Adipocyte (in vitro differentiated cells): ENCODE measurements at regions not wholly inside any gene's neighbourhood (a gene's known extent, or its start where the extent isn't known, plus 50 kb on each side); places are given as distances from the start of the nearest gene placed in this dataset.

ENCODE experiments used
- DNase-seq: peaks from one replicate; pipeline ENCODE4 v3.0.0-alpha.2; 2015; ENCODE audit warnings: low read depth
- H3K27me3 ChIP-seq: replicated peaks from 2 replicates; pipeline ENCODE4 v1.7.0; 2013; ENCODE audit warnings: mild to moderate bottlenecking, low read length, moderate library complexity; ENCODE audit not compliant: control insufficient read depth, insufficient read depth
- H3K36me3 ChIP-seq: 2 replicates; pipeline ENCODE4 v1.7.0; 2013; ENCODE audit warnings: low read length, mild to moderate bottlenecking, moderate library complexity; ENCODE audit not compliant: control insufficient read depth, insufficient read depth, severe bottlenecking
- H3K4me1 ChIP-seq: 2 replicates; pipeline ENCODE4 v1.7.0; 2013; ENCODE audit warnings: mild to moderate bottlenecking, low read length, moderate library complexity; ENCODE audit not compliant: control insufficient read depth, insufficient read depth
- H3K4me3 ChIP-seq: 2 replicates; pipeline ENCODE4 v1.7.0; 2013; ENCODE audit warnings: mild to moderate bottlenecking, low read length, moderate library complexity
- H3K9ac ChIP-seq: 2 replicates; pipeline ENCODE4 v1.7.0; 2013; ENCODE audit warnings: mild to moderate bottlenecking, low read length, moderate library complexity
- H3K9me3 ChIP-seq: 2 replicates; pipeline ENCODE4 v1.7.0; 2013; ENCODE audit warnings: mild to moderate bottlenecking, low read length, moderate library complexity; ENCODE audit not compliant: control insufficient read depth

DNA sequence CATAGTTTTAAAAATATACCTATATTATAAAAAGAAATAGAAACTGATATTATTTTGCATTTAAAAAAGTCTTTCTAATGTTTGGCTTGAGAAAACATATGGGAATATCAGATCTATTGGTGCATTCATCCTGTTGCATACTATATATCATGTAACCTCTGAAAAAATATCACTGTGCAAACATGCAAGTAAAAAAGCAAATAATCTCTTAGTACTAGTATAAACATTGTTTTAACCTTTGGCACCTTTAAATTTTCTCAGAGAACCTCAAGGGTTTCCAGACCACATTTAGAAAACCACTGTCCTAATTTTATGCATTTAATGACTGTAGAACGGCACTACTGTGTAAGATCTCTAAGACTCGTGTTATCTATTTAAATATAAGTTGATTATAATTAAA is 416.8 kb downstream of the LRFN5 start:
- Histone ChIP-seq H3K27me3 (no peaks in the 10 kb centered on the region), H3K4me3 (no peak overlapping the region), H3K36me3 (no peaks in the 10 kb centered on the region), H3K9ac (no peak overlapping the region), H3K4me1 (no peaks in the 10 kb centered on the region), H3K9me3 (no peaks in the 10 kb centered on the region)
- no peak for DNase-seq

DNA sequence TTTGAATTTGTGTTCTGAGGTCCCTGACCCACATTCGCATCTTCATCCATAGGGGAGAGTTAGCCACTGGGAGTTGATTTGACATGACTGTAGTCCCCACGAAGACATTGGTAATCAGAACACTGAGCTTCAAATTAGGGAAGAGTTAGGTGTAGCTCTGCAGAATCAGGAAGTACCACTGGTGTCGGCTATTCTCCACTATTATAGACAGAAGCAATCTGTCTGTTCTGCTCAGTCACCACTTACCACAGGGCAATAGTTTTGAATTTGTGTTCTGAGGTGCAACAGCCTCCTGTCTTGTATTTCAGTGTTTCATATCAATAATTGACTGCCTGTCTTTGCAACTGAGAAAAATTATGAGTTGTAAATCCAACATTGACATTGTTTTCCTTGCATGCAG is 407.6 kb downstream of the LRFN5 start:
- no peaks in the 10 kb centered on the region for H3K9me3 ChIP-seq

DNA sequence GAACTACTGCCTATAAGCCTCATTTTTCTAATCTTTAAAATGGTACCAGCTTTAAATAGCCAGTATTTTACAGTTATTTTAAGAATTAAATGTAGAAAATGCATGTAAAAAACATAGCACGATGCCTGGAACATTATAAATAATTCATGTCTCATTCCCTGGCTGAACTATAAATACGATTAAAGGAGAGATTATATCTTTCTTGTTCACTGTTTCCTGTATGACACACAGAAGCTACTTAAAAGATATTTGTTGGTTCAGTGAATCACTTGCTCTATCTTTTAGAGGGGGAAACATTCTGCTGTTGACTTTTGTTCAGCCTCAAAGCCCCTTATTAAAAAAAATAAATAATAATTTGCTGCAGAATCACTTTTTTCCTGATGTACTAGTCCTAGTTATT is 406.9 kb downstream of the LRFN5 start:
- Histone ChIP-seq H3K9me3 (no peaks in the 10 kb centered on the region), H3K36me3 (no peaks in the 10 kb centered on the region), H3K4me3 (no peak overlapping the region), H3K9ac (no peak overlapping the region), H3K4me1 (no peaks in the 10 kb centered on the region), H3K27me3 (no peaks in the 10 kb centered on the region)
- DNase-seq, result no peak

More for the DNA sequence above, 407.6 kb downstream of the LRFN5 start:
- Histone ChIP-seq H3K27me3 (no peaks in the 10 kb centered on the region), H3K9ac (no peak overlapping the region), H3K4me3 (no peak overlapping the region), H3K4me1 (no peaks in the 10 kb centered on the region), H3K36me3 (no peaks in the 10 kb centered on the region)
- DNase-seq, result no peak

DNA sequence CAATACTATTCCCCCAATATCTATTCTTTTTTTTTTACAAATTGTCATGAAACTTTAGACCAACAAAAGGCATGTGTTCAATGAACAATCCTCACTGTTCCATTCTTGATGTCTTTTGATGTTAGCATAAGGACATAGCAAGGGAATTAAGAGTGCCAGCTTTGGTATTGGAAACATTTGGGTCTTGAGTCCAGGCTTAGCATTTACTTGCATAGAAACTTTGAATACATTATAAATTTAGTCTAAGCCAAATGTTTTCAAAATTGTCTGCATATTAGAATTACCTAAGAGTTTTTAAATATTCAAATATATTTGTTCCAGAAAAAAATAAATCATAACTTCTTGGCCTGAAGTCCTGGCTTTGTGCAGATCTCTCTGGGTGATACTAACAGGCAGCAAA is 406.5 kb downstream of the LRFN5 start:
- Histone ChIP-seq H3K9me3 (no peaks in the 10 kb centered on the region), H3K4me3 (no peak overlapping the region), H3K4me1 (no peaks in the 10 kb centered on the region), H3K9ac (no peak overlapping the region), H3K36me3 (no peaks in the 10 kb centered on the region), H3K27me3 (no peaks in the 10 kb centered on the region)
- DNase-seq, result no peak

DNA sequence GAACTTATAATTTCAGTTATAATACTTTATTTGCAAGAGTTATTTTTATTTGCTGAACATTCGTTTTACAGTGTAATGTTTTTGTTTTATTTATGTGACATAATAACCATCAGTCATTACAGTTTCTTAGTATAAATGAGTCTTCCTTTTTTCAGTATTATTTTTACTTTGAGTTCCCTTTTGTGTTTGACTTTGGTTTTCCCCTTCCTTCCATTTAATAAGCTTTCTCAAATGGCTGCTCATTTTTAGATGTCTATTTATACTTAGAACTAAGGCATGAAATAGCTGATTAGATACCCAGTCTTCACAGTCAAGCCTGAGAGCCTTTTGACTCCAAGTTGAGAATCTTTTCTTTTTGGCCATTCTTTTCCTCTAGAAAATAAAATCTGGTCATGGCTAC is 404.5 kb downstream of the LRFN5 start:
- Histone ChIP-seq H3K27me3 (no peaks in the 10 kb centered on the region), H3K9me3 (no peaks in the 10 kb centered on the region), H3K4me1 (no peaks in the 10 kb centered on the region), H3K36me3 (no peaks in the 10 kb centered on the region), H3K9ac (no peak overlapping the region), H3K4me3 (no peak overlapping the region)
- no peak for DNase-seq

DNA sequence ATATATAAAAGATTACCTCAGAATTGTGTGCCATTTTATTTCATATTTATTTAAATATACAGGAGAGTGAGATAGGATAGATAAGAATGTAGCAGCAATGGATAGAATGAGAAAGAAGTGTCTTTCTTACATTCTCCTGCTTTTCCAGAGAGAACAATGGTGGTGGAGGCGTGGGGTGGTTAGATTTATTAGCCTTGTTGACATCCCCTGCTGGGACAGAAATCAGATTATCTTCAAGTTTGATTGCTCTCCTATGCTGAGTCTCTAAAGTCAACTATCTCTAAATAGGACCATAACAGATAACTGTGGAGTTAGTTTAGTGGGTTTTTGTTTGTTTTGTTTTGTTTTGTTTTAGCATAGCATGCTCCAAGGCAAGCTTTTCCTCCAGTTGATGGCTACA is 397.6 kb downstream of the LRFN5 start:
- Histone ChIP-seq H3K4me3 (no peak overlapping the region), H3K36me3 (no peaks in the 10 kb centered on the region), H3K4me1 (peaks cover 10% of the 10 kb centered on the region), H3K27me3 (no peaks in the 10 kb centered on the region), H3K9me3 (no peaks in the 10 kb centered on the region), H3K9ac (no peak overlapping the region)
- no peak for DNase-seq

DNA sequence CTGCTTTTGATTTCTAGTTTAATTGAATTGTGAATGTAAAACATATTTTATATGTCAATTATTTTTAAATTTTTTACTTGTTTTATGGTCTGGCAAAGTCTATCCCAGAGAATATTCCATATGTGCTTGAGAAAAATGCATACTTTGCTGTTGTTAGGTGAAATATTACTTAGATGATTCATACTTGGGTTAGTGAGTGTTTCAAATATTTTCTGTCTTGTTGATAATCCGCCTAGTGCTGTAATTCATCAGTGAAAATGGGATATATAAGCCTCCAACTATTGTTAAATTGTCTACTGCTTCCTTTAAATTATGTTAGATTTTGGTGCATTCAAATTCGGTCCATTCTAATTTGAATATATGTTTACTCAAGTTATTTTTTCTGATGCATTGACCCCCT is 395.5 kb downstream of the LRFN5 start:
- Histone ChIP-seq H3K4me1 (peaks cover 10% of the 10 kb centered on the region), H3K27me3 (no peaks in the 10 kb centered on the region), H3K9ac (no peak overlapping the region), H3K9me3 (no peaks in the 10 kb centered on the region), H3K4me3 (no peak overlapping the region), H3K36me3 (no peaks in the 10 kb centered on the region)
- peak; percentile 1 for DNase-seq

DNA sequence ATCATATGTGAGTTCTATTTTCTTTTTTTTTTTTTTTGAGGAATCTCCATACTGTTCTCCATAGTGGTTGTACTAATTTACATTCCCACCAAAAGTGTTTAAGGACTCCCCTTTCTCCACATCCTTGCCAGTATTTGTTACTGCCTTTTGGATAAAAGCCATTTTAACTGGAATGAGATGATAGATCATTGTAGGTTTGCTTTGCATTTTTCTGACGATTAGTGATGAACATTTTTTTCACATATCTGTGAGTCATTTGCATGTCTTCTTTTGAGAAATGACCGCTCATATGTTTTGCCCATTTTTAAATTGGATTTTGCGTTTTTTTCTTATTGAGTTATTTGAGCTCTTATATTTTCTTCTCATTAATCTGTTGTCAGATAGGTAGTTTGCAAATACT is 394.8 kb downstream of the LRFN5 start:
- Histone ChIP-seq H3K4me1 (peaks cover 10% of the 10 kb centered on the region), H3K4me3 (no peak overlapping the region), H3K9ac (no peak overlapping the region), H3K27me3 (no peaks in the 10 kb centered on the region), H3K9me3 (no peaks in the 10 kb centered on the region), H3K36me3 (no peaks in the 10 kb centered on the region)
- DNase-seq, result no peak

DNA sequence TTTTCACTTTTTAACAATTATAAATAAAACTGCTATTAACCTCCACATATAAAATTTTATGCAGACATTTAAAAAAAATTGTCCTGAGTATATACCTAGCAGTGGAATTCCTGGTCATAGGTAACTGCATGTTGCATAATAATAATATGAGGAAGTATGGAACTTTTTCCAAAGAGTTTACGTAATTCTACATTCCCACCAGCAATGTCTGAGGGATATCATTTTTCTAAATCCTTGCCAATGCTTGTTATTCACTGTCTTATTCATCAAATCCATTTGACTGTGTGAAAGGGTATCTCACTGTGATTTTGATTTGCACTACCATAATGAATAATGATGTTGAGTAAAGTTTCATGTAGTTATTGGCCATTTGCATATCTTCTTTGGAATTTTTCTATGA is 393.8 kb downstream of the LRFN5 start:
- Histone ChIP-seq H3K9me3 (no peaks in the 10 kb centered on the region), H3K27me3 (no peaks in the 10 kb centered on the region), H3K4me3 (no peak overlapping the region), H3K36me3 (no peaks in the 10 kb centered on the region), H3K9ac (no peak overlapping the region), H3K4me1 (peaks cover 10% of the 10 kb centered on the region)
- no peak for DNase-seq

DNA sequence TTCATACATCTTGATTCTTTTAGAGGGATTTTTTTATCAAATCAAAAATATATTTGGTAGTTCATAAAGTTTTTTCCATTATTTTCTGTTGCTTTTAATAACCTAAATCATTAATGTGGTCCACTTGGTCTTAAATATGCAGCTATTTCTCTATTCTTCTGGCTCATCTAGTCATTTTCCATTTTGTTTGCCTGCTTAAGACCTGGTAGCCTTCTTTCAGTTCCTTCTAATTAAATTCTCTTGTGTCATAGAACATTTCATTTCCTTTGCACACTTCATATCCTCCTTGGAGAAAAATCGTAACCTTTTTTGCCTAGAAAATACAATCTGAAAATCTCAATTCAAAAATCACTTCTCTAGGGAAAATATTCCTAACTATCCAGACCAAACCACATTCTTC is 387.0 kb downstream of the LRFN5 start:
- Histone ChIP-seq H3K9ac (no peak overlapping the region), H3K4me1 (no peaks in the 10 kb centered on the region), H3K27me3 (no peaks in the 10 kb centered on the region), H3K4me3 (no peak overlapping the region), H3K36me3 (no peaks in the 10 kb centered on the region), H3K9me3 (no peaks in the 10 kb centered on the region)
- no peak for DNase-seq

DNA sequence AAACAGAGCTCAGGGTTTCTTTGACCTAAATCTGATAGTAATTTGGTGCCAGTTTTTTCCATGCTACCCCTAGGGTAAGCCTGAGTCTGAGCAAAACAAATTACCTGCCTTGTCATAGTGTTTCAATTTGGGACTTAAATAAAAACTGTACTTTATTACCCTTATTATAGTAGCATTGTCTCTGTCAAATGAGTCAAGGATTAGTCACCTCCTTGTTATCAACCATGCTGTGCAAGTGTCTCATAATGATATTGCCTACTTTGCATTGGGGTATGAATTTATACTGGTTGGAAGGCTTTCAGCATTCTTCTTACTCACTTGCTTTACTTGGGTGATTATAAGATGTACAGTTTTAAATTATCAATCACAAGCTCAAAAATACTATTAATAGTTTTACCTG is 380.0 kb downstream of the LRFN5 start:
- no peaks in the 10 kb centered on the region for H3K4me1 ChIP-seq
- H3K27me3 ChIP-seq, result no peaks in the 10 kb centered on the region
- H3K4me3 ChIP-seq, result no peak overlapping the region
- no peak for DNase-seq
- no peaks in the 10 kb centered on the region for H3K9me3 ChIP-seq
- H3K9ac ChIP-seq, result no peak overlapping the region
- H3K36me3 ChIP-seq, result no peaks in the 10 kb centered on the region

DNA sequence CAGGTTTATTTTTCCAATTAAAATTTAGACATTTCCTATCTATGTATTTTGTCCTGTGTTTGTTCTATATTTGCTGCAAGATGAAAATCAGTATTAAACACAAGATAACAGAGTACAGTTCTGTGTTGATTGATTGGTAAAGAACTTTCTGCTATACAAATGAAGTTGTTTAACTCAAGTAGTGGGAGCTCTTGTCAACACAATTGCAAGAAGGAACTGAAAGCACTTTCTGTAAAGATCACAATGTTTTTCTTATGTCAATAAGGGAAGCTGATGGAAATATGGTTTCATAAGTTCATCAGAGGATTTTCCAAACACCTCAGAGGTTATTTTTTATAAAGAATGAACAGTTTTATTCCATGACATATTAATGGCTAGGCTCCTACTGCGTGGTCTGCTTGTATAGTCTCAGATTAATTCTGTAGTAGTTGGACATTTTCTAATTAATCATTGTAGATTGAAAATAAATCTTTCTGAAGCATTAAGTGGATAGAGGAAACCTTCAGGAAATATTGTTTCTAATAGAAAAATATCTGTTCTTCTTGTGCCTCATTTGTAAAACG is 379.5 kb downstream of the LRFN5 start:
- DNase-seq, result no peak
- no peaks in the 10 kb centered on the region for H3K9me3 ChIP-seq
- no peaks in the 10 kb centered on the region for H3K4me1 ChIP-seq
- no peaks in the 10 kb centered on the region for H3K36me3 ChIP-seq
- H3K9ac ChIP-seq, result no peak overlapping the region
- no peak overlapping the region for H3K4me3 ChIP-seq
- H3K27me3 ChIP-seq, result no peaks in the 10 kb centered on the region
